GM03348 (cell line): ENCODE measurements at regions not wholly inside any gene's neighbourhood (a gene's known extent, or its start where the extent isn't known, plus 50 kb on each side); places are given as distances from the start of the nearest gene placed in this dataset.
A peak's percentile ranks its signal among the peaks of the same experiment; 100 is the strongest.

Experiments used
- DNase-seq: peaks from one replicate; pipeline ENCODE4 v3.0.0; 2012; ENCODE audit warnings: low spot score

DNA sequence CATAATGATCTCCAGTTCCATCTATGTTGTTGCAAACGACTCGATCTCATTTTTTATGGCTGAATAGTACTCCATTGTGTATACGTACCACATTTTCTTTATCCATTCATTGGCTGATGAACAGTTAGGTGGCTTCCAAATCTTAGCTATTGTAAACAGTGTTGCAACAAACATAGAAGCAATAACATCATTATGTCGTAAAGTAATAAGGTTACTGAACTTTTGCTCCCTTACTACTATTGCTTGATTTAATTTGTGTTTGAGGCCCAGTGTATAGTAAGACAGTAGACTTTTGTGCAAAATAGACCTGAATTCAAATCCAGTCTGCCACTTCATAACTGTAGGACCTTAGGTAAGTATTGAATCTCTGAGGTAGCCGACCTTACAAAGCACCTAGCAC, 200.1 kb upstream of the CELF2 start:
- DNase-seq, result no peak

GRCh38 chr10:10818082-10818481, 199.6 kb upstream of the CELF2 start:
- peak; percentile 69 for DNase-seq

DNA sequence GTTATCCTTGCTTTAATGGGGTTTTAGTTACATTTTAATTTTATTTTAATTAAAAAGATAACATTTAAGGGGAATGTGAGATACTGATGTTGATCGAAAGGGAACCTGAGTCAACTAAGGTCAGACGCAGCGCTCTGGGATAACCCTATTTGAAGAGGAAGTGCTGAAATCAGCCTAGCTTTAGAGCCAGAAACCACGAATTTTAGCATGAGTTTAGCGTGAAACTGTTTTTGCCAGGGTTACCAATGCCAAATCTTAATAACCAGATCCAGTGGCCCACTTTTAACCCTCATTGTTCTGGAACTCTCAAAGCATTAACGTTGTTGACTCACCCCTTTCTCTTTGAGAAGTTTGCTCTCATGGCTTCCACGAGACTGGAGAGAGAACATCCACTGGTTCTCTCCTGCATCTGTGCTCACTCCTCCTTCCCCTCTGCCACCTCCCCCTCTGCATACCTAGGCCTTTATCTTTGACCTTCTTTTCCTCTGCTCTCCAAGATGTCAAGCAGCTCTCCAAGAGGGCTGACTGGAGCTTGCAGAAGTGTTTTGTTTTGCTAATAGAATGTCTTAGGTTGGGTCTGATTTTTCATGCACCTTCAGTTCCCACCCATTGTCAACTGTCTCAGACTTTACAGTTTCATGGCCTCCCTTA, 198.3 kb upstream of the CELF2 start:
- DNase-seq, result no peak

GRCh38 chr10:10821926-10822325, 195.7 kb upstream of the CELF2 start:
- no peak for DNase-seq

- DNase-seq, result peak; percentile 61
Observed at GRCh38 chr10:10824591-10825148, 193.0 kb upstream of the CELF2 start.

DNA sequence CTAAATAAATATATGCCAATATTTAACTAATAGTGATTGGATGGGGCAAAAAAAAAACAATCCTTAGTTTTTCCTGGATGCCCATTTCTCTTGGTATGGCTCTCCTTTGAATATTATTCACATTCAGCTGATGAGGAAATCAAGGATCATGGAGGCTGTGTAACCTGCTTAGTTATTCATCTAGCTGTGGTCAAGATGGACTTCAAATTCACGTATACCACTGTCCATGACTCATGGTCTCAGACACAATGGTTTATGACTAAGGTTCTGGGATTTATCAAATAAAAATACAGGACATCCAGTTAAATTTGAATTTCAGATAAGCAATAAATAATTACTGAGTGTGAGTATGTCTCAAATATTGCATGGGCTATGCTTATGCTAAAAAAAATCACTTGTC, 191.5 kb upstream of the CELF2 start:
- DNase-seq, result peak; percentile 22

DNA sequence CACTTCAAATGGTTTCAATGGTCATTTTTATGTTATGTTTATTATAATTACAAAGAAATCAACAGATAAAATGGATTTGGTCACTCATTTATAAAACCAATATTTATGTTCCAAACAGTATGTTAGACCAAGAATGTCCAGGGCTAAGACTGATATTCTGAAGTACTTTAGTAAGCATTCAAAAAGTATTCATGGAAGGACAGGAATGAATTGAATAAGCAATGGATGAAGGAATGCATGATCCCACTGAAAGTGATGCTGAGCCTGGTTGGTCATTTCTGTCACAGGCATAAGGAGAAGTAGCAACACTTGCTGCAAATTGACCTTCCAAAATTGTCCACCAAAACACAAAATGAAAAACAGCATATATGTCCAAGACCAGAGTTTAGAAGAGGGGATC, 189.0 kb upstream of the CELF2 start:
- no peak for DNase-seq

GRCh38 chr10:10829576-10829975, 188.1 kb upstream of the CELF2 start:
- DNase-seq, result no peak

- peak; percentile 73 for DNase-seq
Observed at GRCh38 chr10:10830293-10830986, 187.2 kb upstream of the CELF2 start.

DNA sequence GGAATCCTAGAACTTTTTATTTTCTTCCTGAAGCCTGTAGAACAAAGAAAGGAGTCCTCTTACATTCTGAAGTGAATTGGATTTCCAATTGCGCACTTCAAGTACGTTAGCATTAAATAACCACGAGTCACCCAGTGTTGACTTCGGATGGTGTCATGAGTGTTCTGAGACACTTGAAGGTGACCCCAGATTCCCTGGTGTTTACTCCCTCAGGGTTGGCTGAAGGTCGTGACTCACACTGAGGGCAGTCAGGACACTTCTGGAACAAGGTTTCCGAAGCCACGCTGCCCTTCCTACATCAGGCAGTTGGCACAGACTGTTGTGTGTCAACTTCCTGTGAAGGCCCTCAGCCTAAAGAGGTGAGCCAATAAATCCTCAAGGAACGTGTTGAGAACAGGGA, 186.6 kb upstream of the CELF2 start:
- DNase-seq, result peak; percentile 59

DNA sequence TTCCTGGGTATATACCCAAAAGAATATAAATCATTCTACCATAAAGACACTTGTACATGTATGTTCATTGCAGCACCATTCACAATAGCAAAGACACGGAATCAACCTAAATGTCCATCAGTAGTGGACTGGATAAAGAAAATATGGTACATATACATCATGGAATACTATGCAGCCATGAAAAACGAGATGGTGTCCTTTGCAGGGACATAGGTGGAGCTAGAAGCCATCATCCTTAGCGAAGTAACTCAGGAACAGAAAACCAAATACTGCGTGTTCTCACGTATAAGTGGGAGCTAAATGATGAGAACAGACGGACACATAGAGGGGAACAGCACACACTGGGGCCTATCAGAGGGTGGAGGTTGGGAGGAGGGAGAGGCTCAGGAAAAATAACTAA, 183.7 kb upstream of the CELF2 start:
- DNase-seq, result no peak

DNA sequence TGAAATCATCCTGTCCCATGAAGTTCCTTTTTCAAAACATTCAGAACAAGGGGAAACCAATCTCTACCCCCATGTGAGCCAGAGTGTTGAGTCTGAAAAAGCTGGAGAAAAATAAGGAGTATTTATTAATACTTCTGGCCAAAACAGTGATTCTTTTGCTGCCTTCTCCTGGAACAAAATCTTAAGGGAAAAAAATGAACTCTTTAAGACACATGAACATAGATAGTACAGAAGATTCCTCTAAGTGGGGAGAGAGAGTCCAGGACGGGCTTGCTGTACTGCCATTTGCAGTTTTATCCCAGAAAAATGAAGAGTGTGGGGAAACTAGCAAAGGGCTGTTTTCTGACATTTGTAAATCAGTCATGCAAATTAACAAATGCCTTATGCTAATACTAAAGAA, 173.4 kb upstream of the CELF2 start:
- DNase-seq, result no peak

DNA sequence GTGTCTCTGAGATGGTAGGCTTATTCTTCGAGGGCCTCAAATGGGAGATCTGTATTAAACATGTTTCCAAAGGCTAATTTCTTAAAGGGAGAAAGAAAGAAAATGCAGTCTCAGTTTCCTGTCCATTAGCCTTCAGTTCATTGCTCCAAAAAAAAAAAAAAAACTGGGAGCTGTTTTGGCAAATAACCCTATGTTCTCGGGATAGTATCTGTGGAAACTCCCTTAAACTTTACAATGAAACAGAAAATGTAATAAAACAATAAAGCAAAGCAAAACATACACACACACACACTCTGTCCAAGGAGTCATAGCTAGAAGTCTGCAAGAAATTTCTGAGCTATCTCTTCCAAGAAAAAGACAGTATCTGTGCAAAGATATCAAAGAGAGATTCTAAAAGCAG, 172.5 kb upstream of the CELF2 start:
- no peak for DNase-seq

GRCh38 chr10:10845826-10846503, 171.7 kb upstream of the CELF2 start:
- no peak for DNase-seq

DNA sequence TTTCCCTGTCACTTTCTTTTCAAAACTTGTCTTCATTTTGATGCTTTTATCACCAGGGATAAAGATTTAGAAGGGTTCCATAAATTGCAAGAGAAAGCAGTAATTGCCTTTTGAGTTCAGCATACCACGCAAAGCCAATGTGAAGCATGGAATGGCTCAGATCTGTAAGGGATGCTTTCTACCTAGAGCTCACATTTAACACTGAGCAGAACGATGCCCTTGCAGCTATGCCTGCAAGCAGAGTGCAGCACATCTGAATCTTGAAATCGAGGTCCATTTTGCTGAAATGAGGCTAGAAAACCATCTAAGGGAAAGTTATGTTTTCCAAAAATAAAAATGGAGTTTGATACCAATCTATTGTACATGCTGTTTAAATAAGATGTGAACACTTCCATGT, 171.2 kb upstream of the CELF2 start:
- DNase-seq, result no peak

GRCh38 chr10:10847387-10847786, 170.3 kb upstream of the CELF2 start:
- no peak for DNase-seq

GRCh38 chr10:10848488-10849111, 169.1 kb upstream of the CELF2 start:
- DNase-seq, result no peak

- no peak for DNase-seq
Observed at GRCh38 chr10:10849306-10849705, 168.4 kb upstream of the CELF2 start.

- DNase-seq, result no peak
Observed at GRCh38 chr10:10850214-10850613, 167.5 kb upstream of the CELF2 start.

DNA sequence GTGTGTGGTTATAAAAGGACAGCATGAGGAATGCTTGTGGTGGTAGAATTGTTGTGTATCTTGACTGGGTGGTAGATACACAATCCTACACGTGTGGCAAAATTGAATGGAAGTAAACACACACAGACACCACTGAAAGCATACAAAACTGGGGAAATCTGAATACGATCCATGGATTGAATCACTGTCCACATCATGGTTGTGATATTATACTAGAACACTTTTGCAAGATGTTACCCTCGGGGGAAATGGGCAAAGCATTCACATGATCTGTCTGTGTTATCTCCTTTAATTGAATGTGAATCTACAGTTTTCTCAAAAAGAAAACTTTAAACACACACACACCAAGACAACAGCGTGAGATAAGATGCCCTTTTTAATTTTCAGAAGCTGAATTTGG, 165.2 kb upstream of the CELF2 start:
- DNase-seq, result no peak

DNA sequence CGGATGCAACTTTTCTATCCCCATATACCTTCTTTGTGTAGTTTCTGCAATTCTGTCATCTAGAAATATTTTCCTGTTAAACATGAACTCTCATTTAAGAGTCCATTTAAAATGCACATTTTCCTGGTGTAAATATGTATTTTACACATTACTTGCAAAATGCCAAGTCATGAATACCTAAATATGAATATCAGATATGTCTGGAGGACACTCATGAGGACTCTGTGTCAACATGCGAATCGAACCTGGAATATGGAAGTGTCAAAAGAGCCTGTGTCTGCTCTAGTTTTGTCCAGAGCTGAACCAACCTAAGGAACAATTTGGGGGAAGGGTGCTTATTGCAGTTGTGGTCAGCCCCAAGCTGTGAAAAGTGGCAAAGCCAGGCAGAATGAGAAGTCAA, 163.7 kb upstream of the CELF2 start:
- no peak for DNase-seq

- DNase-seq, result no peak
Observed at GRCh38 chr10:10854725-10855124, 162.9 kb upstream of the CELF2 start.

DNA sequence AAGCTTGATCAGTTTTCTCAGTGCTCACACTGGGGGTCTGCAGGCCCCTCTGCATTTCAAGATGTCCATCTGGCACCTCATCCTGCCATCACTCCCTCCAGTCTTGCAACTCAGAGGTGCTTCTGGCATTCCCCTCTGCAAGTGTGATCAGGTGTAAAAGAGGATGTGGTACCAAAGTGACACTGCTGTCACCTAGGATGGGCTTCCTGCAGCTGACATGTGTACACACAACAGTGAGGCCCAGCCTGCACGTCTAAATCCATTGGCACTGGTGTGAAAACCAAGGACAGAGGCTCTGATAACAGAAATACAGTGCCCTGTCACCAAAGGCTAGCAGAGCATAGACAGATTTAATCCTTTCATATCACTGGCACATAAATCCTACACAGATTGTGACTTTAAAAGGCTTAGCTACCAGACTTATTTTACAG, 162.5 kb upstream of the CELF2 start:
- DNase-seq, result no peak
